ENCODE measurements at regions not wholly inside any gene's neighbourhood (a gene's known extent, or its start where the extent isn't known, plus 50 kb on each side); places are given as distances from the start of the nearest gene placed in this dataset.

GRCh38 chr7:132733860-132734259 is 157.6 kb upstream of the PLXNA4 start:
- TF ChIP-seq, protein P1, sequence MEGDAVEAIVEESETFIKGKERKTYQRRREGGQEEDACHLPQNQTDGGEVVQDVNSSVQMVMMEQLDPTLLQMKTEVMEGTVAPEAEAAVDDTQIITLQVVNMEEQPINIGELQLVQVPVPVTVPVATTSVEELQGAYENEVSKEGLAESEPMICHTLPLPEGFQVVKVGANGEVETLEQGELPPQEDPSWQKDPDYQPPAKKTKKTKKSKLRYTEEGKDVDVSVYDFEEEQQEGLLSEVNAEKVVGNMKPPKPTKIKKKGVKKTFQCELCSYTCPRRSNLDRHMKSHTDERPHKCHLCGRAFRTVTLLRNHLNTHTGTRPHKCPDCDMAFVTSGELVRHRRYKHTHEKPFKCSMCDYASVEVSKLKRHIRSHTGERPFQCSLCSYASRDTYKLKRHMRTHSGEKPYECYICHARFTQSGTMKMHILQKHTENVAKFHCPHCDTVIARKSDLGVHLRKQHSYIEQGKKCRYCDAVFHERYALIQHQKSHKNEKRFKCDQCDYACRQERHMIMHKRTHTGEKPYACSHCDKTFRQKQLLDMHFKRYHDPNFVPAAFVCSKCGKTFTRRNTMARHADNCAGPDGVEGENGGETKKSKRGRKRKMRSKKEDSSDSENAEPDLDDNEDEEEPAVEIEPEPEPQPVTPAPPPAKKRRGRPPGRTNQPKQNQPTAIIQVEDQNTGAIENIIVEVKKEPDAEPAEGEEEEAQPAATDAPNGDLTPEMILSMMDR (IDR thresholded peaks at IDR 0.05; ENCODE audit: insufficient read depth, low read depth, low read length), result no peak
- no peak for TF ChIP-seq EZH2 (IDR thresholded peaks at IDR 0.05; ENCODE audit: insufficient read depth, low read length)

All from astrocyte (in vitro differentiated cells and primary cell).